ENCODE measurements at regions not wholly inside any gene's neighbourhood (a gene's known extent, or its start where the extent isn't known, plus 50 kb on each side); places are given as distances from the start of the nearest gene placed in this dataset.

DNA sequence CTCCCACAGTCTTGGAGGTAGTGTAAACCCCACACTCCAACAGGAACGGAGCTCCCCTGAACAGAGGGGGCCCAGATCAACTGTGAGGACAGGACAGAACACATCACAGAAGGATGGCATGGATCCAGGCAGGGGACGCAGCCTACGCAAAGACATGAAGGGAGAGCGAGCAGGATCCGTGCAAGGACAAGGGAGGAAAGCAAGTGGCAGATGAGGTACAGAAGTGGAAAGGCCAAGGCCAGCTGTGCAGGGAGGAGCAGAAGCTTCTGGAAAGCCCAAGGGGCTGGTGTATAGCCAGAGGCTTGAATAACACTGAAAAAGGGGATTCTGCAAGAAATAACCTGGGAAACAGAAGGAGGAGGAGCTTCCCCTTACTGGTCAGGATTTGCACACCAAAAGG lies 81.2 kb downstream of the SIPA1L2 start:
- peaks cover 7% of the 10 kb centered on the region for H3K27me3 Mint-ChIP-seq (ENCODE audit: low read depth)
- no peaks in the 10 kb centered on the region for H3K9me3 Mint-ChIP-seq
- no peaks in the 10 kb centered on the region for H3K36me3 Mint-ChIP-seq (ENCODE audit: low read depth)
- H3K4me3 Mint-ChIP-seq: no peak overlapping the region
- no peak for DNase-seq (ENCODE audit: low spot score)
- H3K4me1 Mint-ChIP-seq (ENCODE audit: low read depth): no peaks in the 10 kb centered on the region
- H3K27ac Mint-ChIP-seq: no peak overlapping the region

DNA sequence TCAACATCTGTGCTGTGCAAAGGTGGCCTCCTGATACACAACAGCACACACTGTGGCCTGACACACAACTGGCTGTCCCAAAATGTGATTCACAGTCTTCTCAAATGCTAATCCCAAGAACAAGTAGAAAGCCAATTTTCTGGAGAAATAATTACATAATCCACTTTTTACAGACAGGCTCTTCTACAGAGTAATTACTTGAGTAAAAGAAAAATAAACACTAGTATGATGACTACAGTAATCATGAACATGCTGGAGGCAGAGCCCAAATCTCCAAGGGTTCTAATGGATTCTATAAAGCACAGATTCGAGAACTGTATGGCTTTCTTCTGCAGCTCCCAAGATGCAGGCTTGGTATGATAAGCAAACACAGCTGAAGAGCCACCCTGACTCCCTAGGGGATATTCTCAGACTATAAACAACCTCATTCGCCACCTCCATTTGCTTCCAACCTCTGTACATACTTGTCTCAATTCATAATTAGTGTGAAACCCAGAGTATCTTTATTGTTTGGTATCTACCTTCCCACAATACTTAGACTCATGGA lies 81.9 kb downstream of the SIPA1L2 start:
- no peaks in the 10 kb centered on the region for H3K4me1 Mint-ChIP-seq (ENCODE audit: low read depth)
- peaks cover 7% of the 10 kb centered on the region for H3K27me3 Mint-ChIP-seq (ENCODE audit: low read depth)
- H3K27ac Mint-ChIP-seq: no peak overlapping the region
- no peak overlapping the region for H3K4me3 Mint-ChIP-seq
- H3K9me3 Mint-ChIP-seq: no peaks in the 10 kb centered on the region
- no peak for DNase-seq (ENCODE audit: low spot score)
- H3K36me3 Mint-ChIP-seq (ENCODE audit: low read depth): no peaks in the 10 kb centered on the region

DNA sequence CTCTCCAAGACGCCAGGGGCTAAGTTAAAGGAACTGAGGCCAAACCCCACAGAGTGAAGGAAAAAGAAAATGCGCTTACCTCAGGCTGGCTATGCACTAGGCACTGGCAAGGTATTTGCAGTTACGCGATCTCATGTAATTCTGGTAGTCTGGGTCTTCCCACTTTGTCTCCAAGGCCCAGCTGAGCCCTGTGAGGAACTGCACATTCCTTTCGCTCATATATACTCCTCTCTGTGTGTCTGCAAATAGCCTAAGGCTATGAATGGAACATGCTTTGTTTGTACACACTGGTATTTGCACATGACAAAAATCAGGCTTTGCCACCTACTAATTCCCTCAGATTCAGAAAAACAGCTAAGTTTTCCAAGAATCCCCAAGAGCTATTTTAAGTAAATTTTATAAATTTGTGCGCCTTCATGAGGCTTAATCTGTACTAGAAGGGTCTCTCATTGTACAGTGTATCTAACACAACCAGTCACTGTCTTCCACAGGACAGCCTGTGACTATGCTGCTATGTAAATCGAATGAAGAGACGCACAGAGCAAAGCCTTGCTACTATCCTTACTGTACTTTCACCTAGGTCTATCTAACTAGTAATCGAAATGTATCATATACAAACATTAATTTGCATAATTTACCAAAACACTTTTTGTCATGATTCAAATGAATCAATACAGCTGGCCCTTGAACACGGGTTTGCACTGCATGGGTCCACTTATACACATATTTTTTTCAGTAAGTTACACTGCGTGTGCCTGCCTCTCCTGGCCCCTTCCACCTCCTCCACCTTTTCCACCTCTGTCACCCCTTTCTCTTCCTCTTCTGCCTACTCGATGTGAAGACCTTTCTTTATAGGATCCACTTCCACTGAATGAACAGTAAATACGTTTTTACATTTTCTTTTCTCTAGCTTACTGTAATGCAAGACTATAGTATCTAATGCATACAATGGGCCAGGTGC lies 87.0 kb downstream of the SIPA1L2 start:
- H3K27me3 Mint-ChIP-seq (ENCODE audit: low read depth): peaks cover 2% of the 10 kb centered on the region
- no peaks in the 10 kb centered on the region for H3K9me3 Mint-ChIP-seq
- no peak for DNase-seq (ENCODE audit: low spot score)
- no peaks in the 10 kb centered on the region for H3K36me3 Mint-ChIP-seq (ENCODE audit: low read depth)
- H3K4me1 Mint-ChIP-seq (ENCODE audit: low read depth): no peaks in the 10 kb centered on the region
- no peak overlapping the region for H3K27ac Mint-ChIP-seq
- no peak overlapping the region for H3K4me3 Mint-ChIP-seq

DNA sequence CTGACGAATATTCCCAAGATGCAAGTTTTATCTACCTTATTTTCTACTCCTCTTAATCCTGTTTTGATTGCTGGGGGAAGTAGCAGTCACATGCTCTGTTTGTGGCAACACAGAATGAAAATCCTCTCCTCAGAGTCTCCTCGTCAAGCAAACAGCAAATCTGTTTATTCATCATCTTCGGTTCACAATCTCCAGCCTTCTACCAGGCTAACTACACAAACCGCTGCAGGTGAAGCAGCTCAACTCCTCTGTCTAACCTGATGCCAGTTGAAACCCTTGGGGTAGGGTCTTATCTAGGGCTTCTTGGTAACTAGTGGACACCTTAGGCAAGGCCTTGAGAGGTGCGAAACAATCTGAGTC lies 91.0 kb downstream of the SIPA1L2 start:
- H3K36me3 Mint-ChIP-seq (ENCODE audit: low read depth): no peaks in the 10 kb centered on the region
- peaks cover 2% of the 10 kb centered on the region for H3K27me3 Mint-ChIP-seq (ENCODE audit: low read depth)
- no peak overlapping the region for H3K27ac Mint-ChIP-seq
- H3K9me3 Mint-ChIP-seq: no peaks in the 10 kb centered on the region
- H3K4me3 Mint-ChIP-seq: no peak overlapping the region
- no peaks in the 10 kb centered on the region for H3K4me1 Mint-ChIP-seq (ENCODE audit: low read depth)
- no peak for DNase-seq (ENCODE audit: low spot score)

DNA sequence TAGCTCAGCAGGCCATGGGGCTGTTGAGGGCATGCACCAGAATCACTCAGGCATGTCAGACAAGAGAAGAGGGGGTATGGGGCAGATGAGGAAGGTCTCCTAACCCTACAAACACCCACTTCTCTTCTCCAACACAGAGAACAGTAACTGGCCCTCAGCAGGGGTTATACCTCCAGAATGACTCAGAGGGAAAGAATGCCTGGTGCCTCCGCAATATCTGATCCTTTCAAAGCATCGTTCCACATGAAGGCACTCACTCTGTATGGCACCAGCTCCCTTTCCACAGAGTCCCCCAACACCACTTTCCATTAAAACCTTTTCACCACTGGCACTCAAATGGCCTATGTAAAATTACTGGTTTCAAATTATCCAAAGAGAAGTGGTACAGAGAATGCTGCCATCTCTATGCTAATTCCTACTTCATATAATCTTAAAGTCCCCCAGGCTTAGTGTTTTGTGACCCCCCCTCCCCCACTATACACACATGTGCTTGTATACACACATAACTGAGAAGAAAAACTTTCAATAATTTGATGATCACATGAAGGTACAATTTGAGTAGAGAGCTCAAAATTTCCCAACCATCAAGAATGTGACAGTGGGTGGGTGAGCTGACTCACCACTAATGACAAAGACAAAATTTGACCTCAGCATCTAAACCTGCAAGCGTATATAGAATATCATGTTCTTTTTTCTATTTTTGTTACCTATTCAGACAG lies 91.5 kb downstream of the SIPA1L2 start:
- Mint-ChIP-seq H3K36me3 (ENCODE audit: low read depth) (no peaks in the 10 kb centered on the region), H3K4me3 (no peak overlapping the region), H3K27me3 (ENCODE audit: low read depth) (peaks cover 2% of the 10 kb centered on the region), H3K9me3 (no peaks in the 10 kb centered on the region), H3K4me1 (ENCODE audit: low read depth) (no peaks in the 10 kb centered on the region), H3K27ac (no peak overlapping the region)
- no peak for DNase-seq (ENCODE audit: low spot score)

DNA sequence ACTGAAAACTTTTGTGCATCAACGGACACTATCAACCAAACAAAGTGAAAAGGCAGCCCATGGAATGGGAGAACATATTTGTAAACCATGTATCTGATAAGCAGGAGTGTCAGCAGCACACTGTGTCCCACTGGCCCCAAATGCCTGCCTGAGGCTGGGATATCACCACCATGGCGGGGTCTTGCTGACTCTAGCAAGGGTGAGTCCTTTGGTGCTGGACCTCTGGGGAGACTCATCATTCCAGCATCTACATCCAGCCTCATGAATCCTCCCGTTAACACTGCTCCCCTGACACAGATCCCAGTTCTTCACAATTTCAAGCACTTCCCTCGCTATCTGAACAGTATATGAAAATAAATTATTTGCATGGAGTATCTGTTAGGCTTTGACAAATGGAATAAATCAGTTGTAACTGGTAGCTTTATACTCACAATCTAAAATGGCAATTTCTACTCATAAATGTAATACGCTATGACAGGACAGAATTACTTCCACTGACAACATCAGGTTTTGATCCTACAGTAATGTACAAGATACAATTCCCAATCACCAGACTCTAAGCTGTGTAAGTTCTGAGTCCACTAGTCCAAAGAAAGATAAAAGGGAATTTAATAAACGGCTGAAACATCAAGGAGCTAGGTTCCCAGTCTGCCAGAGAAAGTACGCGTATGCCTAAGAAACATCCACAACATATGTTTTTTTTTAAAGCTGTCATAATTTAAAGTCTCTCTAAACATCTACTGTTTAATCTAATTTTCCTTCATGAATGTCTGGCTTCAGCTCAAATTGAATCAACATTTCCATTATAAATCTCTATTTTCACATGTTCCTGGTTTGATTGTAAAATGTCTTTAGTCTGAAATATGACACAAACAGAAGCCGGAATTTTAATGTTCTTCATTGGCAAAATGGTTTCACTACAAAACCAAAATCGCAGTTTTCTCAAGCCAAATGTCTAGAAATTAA lies 95.1 kb downstream of the SIPA1L2 start:
- no peaks in the 10 kb centered on the region for H3K4me1 Mint-ChIP-seq (ENCODE audit: low read depth)
- no peaks in the 10 kb centered on the region for H3K9me3 Mint-ChIP-seq
- H3K36me3 Mint-ChIP-seq (ENCODE audit: low read depth): no peaks in the 10 kb centered on the region
- H3K27ac Mint-ChIP-seq: no peak overlapping the region
- H3K4me3 Mint-ChIP-seq: no peak overlapping the region
- no peak for DNase-seq (ENCODE audit: low spot score)
- H3K27me3 Mint-ChIP-seq (ENCODE audit: low read depth): peaks cover 7% of the 10 kb centered on the region

DNA sequence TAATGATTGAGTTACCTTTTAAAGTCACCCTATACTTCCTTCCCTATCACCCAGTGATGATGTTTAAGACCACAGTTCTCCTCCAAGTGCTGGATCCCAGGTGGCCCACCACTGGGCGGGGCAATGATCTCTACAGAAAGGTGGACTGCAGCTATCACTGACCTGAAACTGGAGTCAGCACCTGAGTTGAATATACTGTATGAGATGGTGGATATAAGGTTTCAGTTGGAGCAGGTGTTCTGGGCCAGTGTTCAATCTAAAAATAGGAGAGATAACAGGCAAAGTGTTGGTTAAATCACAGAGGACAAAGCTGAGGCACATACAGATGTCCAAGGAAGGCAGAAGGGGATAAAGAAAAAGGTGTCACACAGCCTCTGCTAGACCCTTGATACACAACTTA lies 96.6 kb downstream of the SIPA1L2 start:
- peaks cover 8% of the 10 kb centered on the region for H3K4me1 Mint-ChIP-seq (ENCODE audit: low read depth)
- no peaks in the 10 kb centered on the region for H3K36me3 Mint-ChIP-seq (ENCODE audit: low read depth)
- no peak overlapping the region for H3K4me3 Mint-ChIP-seq
- DNase-seq (ENCODE audit: low spot score): no peak
- no peak overlapping the region for H3K27ac Mint-ChIP-seq
- H3K9me3 Mint-ChIP-seq: no peaks in the 10 kb centered on the region
- H3K27me3 Mint-ChIP-seq (ENCODE audit: low read depth): peaks cover 7% of the 10 kb centered on the region

DNA sequence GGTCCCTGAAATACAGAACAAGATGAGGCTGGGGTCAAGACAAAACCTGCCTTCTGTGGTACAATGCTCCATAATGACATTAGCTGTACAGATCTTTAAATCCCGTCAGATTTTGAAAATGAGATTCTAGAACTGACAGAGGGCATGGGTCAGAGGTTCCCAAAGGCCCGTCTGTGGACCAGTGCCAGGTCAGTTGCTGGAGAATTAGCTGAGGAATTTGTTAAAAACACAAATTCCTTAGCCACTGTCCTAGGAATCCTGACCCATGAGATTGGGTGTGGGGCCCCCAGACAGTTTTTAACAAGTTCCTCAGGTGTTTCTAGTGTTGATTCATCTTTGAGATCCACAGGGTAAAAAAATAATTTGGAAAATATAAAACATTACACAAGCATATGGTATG lies 97.0 kb downstream of the SIPA1L2 start:
- H3K4me1 Mint-ChIP-seq (ENCODE audit: low read depth): peaks cover 8% of the 10 kb centered on the region

DNA sequence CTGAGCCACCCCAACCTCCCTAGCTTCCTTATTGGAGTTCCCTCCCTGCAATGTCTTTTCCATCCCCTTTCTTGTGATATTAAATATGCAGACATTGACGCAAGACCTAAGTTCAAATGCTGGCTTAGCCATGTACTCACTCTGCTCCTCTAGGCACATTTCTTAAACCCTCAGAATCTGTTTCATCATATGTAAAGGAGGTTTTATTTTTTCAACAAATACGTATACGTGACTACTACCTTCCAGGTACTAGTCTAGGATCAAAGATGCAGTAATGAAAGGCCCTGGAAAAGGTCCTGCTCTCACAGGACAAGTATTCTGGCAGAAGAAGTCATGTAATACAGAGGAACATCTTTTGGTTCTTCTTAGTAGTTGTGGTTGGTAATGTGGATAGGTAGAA lies 98.6 kb downstream of the SIPA1L2 start:
- Mint-ChIP-seq H3K27ac (no peak overlapping the region), H3K27me3 (ENCODE audit: low read depth) (peaks cover 7% of the 10 kb centered on the region), H3K9me3 (no peaks in the 10 kb centered on the region), H3K4me1 (ENCODE audit: low read depth) (peaks cover 8% of the 10 kb centered on the region), H3K36me3 (ENCODE audit: low read depth) (no peaks in the 10 kb centered on the region), H3K4me3 (no peak overlapping the region)
- no peak for DNase-seq (ENCODE audit: low spot score)

More for the DNA sequence above, 97.0 kb downstream of the SIPA1L2 start:
- no peak for DNase-seq (ENCODE audit: low spot score)
- no peak overlapping the region for H3K27ac Mint-ChIP-seq
- H3K4me3 Mint-ChIP-seq: no peak overlapping the region
- no peaks in the 10 kb centered on the region for H3K36me3 Mint-ChIP-seq (ENCODE audit: low read depth)
- peaks cover 7% of the 10 kb centered on the region for H3K27me3 Mint-ChIP-seq (ENCODE audit: low read depth)
- H3K9me3 Mint-ChIP-seq: no peaks in the 10 kb centered on the region

DNA sequence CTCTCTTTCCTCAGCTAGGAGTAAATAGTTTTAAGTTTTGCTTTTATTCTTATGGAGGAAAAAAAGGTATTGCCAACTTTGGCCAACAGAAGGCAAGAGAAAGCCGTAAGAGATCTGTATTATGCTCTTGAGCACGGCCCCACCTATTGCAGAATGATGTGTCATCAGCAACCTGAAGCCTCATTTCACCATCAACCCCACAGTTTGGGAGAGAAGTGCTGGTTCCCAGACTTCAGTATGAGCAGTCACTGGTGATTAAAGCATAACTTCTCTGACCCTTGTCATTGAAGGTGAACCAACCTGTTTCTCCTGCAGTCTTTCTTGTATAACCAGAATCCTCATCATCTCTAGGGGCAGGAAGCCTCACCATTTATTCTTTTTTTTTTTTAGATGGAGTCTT lies 100.2 kb downstream of the SIPA1L2 start:
- H3K9me3 Mint-ChIP-seq: no peaks in the 10 kb centered on the region
- no peak for DNase-seq (ENCODE audit: low spot score)
- no peak overlapping the region for H3K4me3 Mint-ChIP-seq
- H3K4me1 Mint-ChIP-seq (ENCODE audit: low read depth): peaks cover 8% of the 10 kb centered on the region
- H3K27me3 Mint-ChIP-seq (ENCODE audit: low read depth): peaks cover 7% of the 10 kb centered on the region
- H3K27ac Mint-ChIP-seq: no peak overlapping the region
- no peaks in the 10 kb centered on the region for H3K36me3 Mint-ChIP-seq (ENCODE audit: low read depth)

DNA sequence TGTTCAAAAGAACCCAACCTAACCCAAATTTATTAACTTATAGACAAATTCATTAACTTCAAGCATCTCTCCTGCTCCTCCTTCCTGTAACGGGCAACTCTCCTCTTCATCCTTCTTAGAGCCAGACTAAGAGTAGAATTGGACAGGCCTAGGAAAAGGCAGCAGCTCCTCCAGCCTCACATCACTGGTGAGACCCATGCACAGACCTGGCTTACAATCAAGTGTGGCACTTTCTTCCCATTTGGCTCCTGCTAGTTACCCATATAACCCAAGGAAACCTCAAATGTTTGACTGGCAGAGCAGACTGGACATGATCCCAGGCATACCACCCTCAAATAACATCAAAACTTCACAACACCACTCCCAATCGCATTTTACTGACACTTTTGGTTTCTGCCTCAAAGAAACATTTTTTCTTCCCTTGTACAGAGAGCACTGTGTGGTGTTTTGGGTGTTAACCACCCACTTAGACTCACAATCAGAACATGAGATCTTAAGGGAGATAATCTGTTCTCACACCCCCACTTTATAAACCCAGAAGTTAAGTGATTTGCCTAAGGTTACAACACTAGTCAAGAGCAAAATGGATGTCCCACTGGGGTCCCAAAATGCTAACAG lies 101.4 kb downstream of the SIPA1L2 start:
- Mint-ChIP-seq H3K27me3 (ENCODE audit: low read depth) (peaks cover 12% of the 10 kb centered on the region), H3K9me3 (no peaks in the 10 kb centered on the region), H3K27ac (no peak overlapping the region), H3K36me3 (ENCODE audit: low read depth) (no peaks in the 10 kb centered on the region), H3K4me3 (no peak overlapping the region), H3K4me1 (ENCODE audit: low read depth) (peaks cover 8% of the 10 kb centered on the region)
- no peak for DNase-seq (ENCODE audit: low spot score)

DNA sequence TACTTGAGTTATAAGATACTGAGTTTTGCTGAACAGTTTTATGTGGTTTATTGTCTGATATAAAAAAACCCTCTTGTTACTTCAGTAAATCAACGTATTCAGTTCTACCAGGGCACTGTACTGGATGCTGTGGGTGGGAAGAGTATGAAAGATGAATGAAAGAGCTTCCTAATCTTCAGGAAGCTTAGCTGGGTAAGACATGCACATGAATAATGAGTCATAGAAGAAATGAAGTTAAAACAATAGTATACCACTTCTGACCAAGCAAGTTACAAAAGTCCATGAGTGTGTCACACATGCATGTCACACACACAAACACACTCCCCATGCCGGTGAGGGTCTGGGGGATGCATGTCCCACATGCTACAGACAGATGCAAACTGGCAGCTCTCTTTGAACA lies 105.9 kb downstream of the SIPA1L2 start:
- H3K4me1 Mint-ChIP-seq (ENCODE audit: low read depth): peaks cover 6% of the 10 kb centered on the region
- no peak for DNase-seq (ENCODE audit: low spot score)
- no peaks in the 10 kb centered on the region for H3K36me3 Mint-ChIP-seq (ENCODE audit: low read depth)
- no peak overlapping the region for H3K4me3 Mint-ChIP-seq
- H3K27me3 Mint-ChIP-seq (ENCODE audit: low read depth): peaks cover 16% of the 10 kb centered on the region
- H3K9me3 Mint-ChIP-seq: no peaks in the 10 kb centered on the region
- no peak overlapping the region for H3K27ac Mint-ChIP-seq

DNA sequence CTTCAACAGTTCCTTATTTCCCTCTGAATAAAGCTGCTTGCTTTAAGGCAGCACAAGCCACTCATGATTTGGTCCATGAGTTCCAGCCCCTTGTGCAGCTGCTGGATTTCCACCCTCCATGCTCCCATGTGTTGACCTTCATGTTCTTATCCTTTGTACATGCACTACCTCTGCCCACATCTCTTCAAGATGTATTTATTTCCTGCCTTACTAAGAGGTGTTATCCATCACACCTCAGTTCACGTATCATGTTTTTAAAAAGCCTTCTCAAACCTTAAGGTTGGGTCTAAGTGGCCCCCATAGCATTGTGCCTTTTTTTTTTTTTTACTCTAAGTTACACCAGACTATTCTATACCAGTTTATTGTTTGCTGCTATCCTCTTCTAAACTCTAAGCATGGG lies 107.7 kb downstream of the SIPA1L2 start:
- Mint-ChIP-seq H3K36me3 (ENCODE audit: low read depth) (no peaks in the 10 kb centered on the region), H3K9me3 (no peaks in the 10 kb centered on the region), H3K27ac (no peak overlapping the region), H3K4me3 (no peak overlapping the region), H3K27me3 (ENCODE audit: low read depth) (peaks cover 21% of the 10 kb centered on the region), H3K4me1 (ENCODE audit: low read depth) (no peaks in the 10 kb centered on the region)
- DNase-seq (ENCODE audit: low spot score): no peak

Data from T-helper 2 cell treated with Interferon-gamma antibody and Interleukin-4, amounts not matched to agents 5 μg/mL and 100 μg/mL, for 36 hours (primary cell).